Gastroesophageal sphincter (tissue), 4 donors: ENCODE measurements at regions not wholly inside any gene's neighbourhood (a gene's known extent, or its start where the extent isn't known, plus 50 kb on each side); places are given as distances from the start of the nearest gene placed in this dataset.

ENCODE experiments used
- ATAC-seq: fragments of 150-250 bp; one replicate; pipeline ENCODE4 v1.9.1; 2016; ENCODE audit warnings: mild to moderate bottlenecking, moderate library complexity
- H3K27ac ChIP-seq, 4 donors: fragments of 200-600 bp; sonication (generic) in 3 of 4; 1 replicate in 3 of 4; 2 replicates in 1 of 4; pipeline ENCODE4 v1.5.1; 2016 to 2019
- H3K27me3 ChIP-seq: fragments of 200-600 bp; sonication (generic); one replicate; pipeline ENCODE4 v1.5.1; 2019
- H3K36me3 ChIP-seq, 2 donors: fragments of 200-600 bp; sonication (generic); one replicate each; pipeline ENCODE4 v1.5.1; 2019; ENCODE audit warnings: control low read depth in 1 of 2
- H3K4me1 ChIP-seq, 3 donors: fragments of 200-600 bp; sonication (generic); 1 replicate in 2 of 3; 2 replicates in 1 of 3; pipeline ENCODE4 v1.5.1; 2016 to 2019; ENCODE audit warnings: control low read depth in 2 of 3
- H3K4me3 ChIP-seq, 2 donors: fragments of 200-600 bp; sonication (generic); one replicate each; pipeline ENCODE4 v1.5.1; 2019; ENCODE audit warnings: mild to moderate bottlenecking in 1 of 2, moderate library complexity in 1 of 2
- H3K9me3 ChIP-seq, 3 donors: fragments of 200-600 bp; sonication (generic); one replicate each; pipeline ENCODE4 v1.5.1; 2017 to 2019; ENCODE audit warnings: control low read depth in 2 of 3
- CTCF ChIP-seq, 4 experiments: fragments of 200-600 bp in 2 of 4; fragments of 450-650 bp in 2 of 4; sonication (generic) in 1 of 4; IDR thresholded peaks; one replicate each; pipeline ENCODE4 v1.5.1; 2017 to 2019; ENCODE audit warnings: antibody characterized with exemption in 4 of 4, mild to moderate bottlenecking in 2 of 4, moderate library complexity in 2 of 4
- EP300 ChIP-seq: sonication (generic); formaldehyde crosslinking; IDR thresholded peaks from one replicate; pipeline ENCODE4 v1.6.1; 2017; ENCODE audit warnings: antibody characterized with exemption, mild to moderate bottlenecking
- POLR2A ChIP-seq, 2 donors: fragments of 450-650 bp; IDR thresholded peaks; one replicate each; pipeline ENCODE4 v1.6.1; 2017; ENCODE audit warnings: antibody characterized with exemption in 2 of 2, mild to moderate bottlenecking in 2 of 2, moderate library complexity in 1 of 2
- POLR2AphosphoS5 ChIP-seq: sonication (generic); formaldehyde crosslinking; IDR thresholded peaks from one replicate; pipeline ENCODE4 v1.6.1; 2017; ENCODE audit warnings: antibody characterized with exemption
- WGBS, 2 donors: methylation state at CpG; one replicate each; pipeline ENCODE4 v1.1.5; 2018; ENCODE audit warnings: low coverage in 1 of 2; 5-methylcytosine and 5-hydroxymethylcytosine counted together

- no peak for TF ChIP-seq POLR2A (IDR thresholded peaks at IDR 0.05)
- no peak for TF ChIP-seq CTCF (IDR thresholded peaks at IDR 0.05)
- no peak for TF ChIP-seq EP300
- TF ChIP-seq POLR2AphosphoS5 = no peak
- 87% methylated on average over 1 of the region's 1 CpG; no CpG with 5 or more reads in 1 of the 2 donors for WGBS, 2 donors
- Histone ChIP-seq H3K9me3 (no peaks in the 10 kb centered on the region), H3K4me1 (no peaks in the 10 kb centered on the region), H3K27ac (no peak overlapping the region), H3K4me3 (no peak overlapping the region), H3K27me3 (no peaks in the 10 kb centered on the region), H3K36me3 (no peaks in the 10 kb centered on the region)
- ATAC-seq = no peak
Measured at GRCh38 chr3:168834558-168834957, 738.8 kb upstream of the GOLIM4 start.

GRCh38 chr3:168828943-168829342 lies 733.2 kb upstream of the GOLIM4 start:
- Histone ChIP-seq H3K27me3 (no peaks in the 10 kb centered on the region), H3K9me3 (no peaks in the 10 kb centered on the region), H3K27ac (no peak overlapping the region), H3K4me1 (no peaks in the 10 kb centered on the region), H3K36me3 (no peaks in the 10 kb centered on the region), H3K4me3 (no peak overlapping the region)
- 82 to 93% methylated on average over 2 to 5 of the region's 5 CpGs for WGBS, 2 donors
- TF ChIP-seq EP300 (no peak), POLR2A (IDR thresholded peaks at IDR 0.05) (no peak), CTCF (IDR thresholded peaks at IDR 0.05) (no peak), POLR2AphosphoS5 (no peak)
- no peak for ATAC-seq

GRCh38 chr3:168828536-168828935 lies 732.8 kb upstream of the GOLIM4 start:
- Histone ChIP-seq H3K27me3 (no peaks in the 10 kb centered on the region), H3K36me3 (no peaks in the 10 kb centered on the region), H3K9me3 (no peaks in the 10 kb centered on the region), H3K4me1 (no peaks in the 10 kb centered on the region), H3K4me3 (no peak overlapping the region), H3K27ac (no peak overlapping the region)
- TF ChIP-seq POLR2A (IDR thresholded peaks at IDR 0.05) (no peak), POLR2AphosphoS5 (no peak), EP300 (no peak), CTCF (IDR thresholded peaks at IDR 0.05) (no peak)
- ATAC-seq = no peak
- 60% methylated on average over 1 of the region's 1 CpG; no CpG with 5 or more reads in 1 of the 2 donors for WGBS, 2 donors

GRCh38 chr3:168828014-168828413 lies 732.3 kb upstream of the GOLIM4 start:
- Histone ChIP-seq H3K27ac (no peak overlapping the region), H3K27me3 (no peaks in the 10 kb centered on the region), H3K4me1 (no peaks in the 10 kb centered on the region), H3K9me3 (no peaks in the 10 kb centered on the region), H3K4me3 (no peak overlapping the region), H3K36me3 (no peaks in the 10 kb centered on the region)
- TF ChIP-seq EP300 (no peak), POLR2A (IDR thresholded peaks at IDR 0.05) (no peak), POLR2AphosphoS5 (no peak), CTCF (IDR thresholded peaks at IDR 0.05) (no peak)
- 88 to 94% methylated on average over 4 of the region's 4 CpGs for WGBS, 2 donors
- no peak for ATAC-seq

- ATAC-seq = no peak
- Histone ChIP-seq H3K36me3 (no peaks in the 10 kb centered on the region), H3K4me3 (no peak overlapping the region), H3K27ac (no peak overlapping the region), H3K27me3 (no peaks in the 10 kb centered on the region), H3K4me1 (no peaks in the 10 kb centered on the region), H3K9me3 (no peaks in the 10 kb centered on the region)
- no peak for TF ChIP-seq EP300
- TF ChIP-seq CTCF (IDR thresholded peaks at IDR 0.05) = no peak
- WGBS, 2 donors = 83 to 84% methylated on average over 2 of the region's 2 CpGs
Measured at GRCh38 chr3:168824107-168824506, 728.4 kb upstream of the GOLIM4 start.
